Limb (tissue), 2 donors: ENCODE measurements at regions not wholly inside any gene's neighbourhood (a gene's known extent, or its start where the extent isn't known, plus 50 kb on each side); places are given as distances from the start of the nearest gene placed in this dataset.
"Not testable (repeated sequence)": the region's sequence is repeated elsewhere in the genome, so short reads cannot be mapped to it uniquely, and the experiment has no call there.

Experiments
- DNase-seq, 2 donors: peaks; one replicate each; pipeline ENCODE4 v3.0.0-alpha.2; 2016; ENCODE audit errors: extremely low spot score in 2 of 2

DNA sequence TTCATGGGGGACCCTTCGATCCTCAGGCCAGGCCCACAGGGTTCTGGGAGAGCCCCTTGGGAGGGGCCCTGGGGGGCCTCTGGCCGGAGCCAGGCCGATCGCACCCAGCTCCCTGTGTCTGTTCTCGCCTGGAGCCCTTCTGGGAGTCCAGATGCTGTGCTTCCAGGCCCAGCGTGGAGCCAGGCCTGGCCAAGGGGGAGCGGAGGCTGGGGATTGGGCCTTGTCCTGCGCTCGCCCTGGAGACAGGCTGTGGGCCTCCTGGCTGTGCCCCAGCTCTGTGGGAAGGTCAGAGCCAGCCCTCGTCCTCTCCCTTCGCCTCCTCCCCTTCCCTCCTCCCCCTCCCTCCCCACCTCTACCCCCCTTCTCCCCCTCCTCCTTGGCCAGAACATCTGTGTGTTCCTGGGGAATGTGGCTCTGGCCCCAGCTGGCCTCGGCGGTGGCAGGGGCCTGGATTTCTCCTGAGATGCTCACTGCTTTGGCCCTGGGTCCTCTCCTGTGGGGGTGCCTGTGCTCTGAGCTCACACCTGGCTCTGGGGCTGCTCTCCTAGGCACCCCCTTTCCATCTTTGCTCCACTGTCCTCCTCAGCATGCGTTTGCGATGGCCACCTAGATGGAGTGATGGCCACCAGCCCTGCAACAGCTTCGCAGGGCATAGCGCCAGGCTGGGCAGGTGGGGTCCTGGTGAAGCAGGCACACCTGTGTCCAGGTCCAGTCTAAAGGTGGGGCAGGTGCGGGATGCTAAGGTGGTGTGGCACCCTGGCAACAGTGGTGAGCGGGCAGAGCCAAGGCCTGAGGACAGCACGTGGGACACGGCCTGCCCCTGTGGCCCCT is 90.6 kb upstream of the CIBAR2 start:
- peak in 1 of 2 donors; percentile 74 for DNase-seq

- DNase-seq: no peak
These were observed 91.2 kb upstream of the CIBAR2 start for GRCh38 chr16:85203462-85203813.

- DNase-seq: no peak
These were observed 92.2 kb upstream of the CIBAR2 start for GRCh38 chr16:85204242-85205010.

GRCh38 chr16:85205257-85205656 is 93.0 kb upstream of the CIBAR2 start:
- not testable (repeated sequence) for DNase-seq

DNA sequence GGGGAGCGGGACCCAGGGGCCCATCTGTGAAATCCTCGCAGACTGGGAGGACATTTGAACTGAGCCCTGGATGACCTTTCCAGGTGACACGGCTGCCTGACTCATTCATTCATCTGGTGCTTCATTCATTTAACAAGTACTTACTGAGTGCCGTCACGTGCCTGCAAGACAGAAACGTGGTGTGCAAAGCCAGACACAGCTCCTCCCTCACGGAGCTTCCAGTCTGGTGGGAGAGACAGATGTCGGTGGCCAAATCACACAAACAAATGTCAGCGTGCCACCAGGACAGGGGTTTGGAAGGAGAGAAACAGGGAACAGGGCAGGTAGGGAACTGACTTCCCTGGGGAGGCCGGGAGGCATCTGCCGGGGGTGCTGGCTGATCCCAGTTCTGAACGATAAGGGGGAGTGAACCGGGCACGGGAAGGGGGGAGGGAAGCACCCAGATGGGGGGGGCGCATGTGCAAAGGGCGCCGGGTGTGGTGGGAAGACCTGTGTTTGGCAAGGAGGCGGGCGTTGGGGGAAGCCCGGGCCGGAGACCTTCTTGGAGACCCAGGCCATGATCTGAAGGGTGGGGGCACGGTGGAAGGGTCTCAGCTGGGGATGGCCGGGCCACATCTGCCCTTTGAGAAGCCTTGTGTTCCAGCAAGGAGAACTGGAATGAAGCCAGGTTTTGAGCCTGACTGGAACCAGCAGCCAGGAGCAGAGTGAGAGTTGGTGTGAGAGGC is 93.6 kb upstream of the CIBAR2 start:
- no peak for DNase-seq

DNA sequence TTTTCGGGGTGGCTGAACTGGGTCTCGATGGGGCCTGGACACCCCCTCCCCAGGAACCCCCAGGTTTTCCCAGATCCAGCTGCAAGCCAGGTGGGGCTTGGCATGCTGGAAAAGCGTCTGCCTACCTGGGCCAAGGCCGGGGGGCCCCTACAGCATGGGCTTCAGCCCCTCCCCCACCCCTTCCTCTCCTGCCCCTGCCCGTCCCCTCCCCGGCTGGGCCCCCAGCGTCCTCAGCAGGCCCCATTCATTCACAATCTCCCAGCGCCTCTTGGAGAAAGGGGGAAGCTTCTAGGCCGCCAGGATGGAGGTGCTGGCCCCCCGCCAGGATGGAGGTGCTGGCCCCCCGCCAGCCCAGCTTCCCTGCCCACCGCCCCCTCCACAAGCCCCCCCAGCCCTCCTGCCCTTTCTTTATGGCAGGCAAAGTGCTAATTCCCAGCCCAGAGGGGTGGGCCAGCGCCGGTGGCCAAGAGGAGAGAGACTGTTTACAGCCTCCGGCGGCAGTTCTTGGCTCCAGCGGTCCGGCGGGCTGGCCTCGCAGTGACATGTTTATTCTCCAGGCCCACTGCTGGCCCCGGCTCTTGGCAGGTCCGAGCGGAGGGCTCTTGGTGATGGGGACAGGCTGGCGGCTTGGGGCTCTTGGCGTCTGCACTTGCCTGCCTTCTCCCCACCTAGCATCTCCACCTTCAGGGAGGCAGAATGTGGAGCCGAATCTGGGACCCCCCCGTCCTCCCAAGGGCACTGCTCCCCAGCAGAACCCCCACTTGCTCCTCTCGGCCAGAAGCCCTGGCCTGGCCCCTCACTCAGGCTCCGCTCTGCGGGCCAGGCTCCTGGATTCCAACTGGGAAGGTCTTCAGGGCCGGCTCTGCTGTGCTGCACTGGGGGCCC is 94.4 kb upstream of the CIBAR2 start:
- peak; percentile 58 to 86 for DNase-seq

- DNase-seq: no peak
These were observed 95.2 kb upstream of the CIBAR2 start for GRCh38 chr16:85207357-85207921.

- no peak for DNase-seq
These were observed 95.9 kb upstream of the CIBAR2 start for GRCh38 chr16:85208181-85208580.

DNA sequence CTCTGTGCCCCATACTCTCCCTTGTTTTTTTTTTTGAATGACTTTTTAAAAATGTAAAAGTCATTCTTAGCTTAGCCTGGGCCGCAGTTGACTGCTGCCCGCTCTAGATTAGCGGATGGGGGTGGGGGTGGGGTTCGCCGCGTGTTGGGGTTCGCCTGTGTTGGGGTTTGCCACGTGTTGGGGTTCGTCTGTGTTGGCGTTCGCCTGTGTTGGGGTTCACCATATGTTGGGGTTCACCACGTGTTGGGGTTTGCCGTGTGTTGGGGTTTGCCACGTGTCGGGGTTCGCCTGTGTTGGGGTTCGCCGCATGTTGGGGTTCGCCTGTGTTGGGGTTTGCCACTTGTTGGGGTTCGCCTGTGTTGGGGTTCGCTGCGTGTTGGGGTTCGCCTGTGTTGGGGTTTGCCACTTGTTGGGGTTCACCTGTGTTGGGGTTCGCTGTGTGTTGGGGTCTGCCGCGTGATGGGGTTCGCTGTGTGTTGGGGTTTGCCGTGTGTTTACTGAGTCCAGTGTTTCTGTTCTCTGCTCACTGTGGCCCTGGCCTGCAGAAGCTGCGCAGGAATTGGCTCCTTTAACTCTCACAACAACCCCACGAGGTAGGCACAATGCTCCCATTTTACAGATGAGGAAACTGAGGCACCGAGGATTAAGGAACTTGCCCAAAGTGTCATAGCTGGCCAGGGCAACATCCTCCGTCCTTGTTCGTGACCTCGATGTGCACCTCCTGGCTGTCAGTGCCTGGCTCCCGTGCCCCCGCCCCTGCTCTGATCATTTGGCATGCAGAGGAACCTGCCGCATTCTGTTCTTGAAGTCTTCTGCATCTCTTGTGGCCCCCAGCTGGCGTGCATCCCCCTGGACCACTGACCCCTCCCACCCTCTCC is 96.6 kb upstream of the CIBAR2 start:
- DNase-seq: no peak

- DNase-seq: no peak
These were observed 97.4 kb upstream of the CIBAR2 start for GRCh38 chr16:85209526-85210121.

DNA sequence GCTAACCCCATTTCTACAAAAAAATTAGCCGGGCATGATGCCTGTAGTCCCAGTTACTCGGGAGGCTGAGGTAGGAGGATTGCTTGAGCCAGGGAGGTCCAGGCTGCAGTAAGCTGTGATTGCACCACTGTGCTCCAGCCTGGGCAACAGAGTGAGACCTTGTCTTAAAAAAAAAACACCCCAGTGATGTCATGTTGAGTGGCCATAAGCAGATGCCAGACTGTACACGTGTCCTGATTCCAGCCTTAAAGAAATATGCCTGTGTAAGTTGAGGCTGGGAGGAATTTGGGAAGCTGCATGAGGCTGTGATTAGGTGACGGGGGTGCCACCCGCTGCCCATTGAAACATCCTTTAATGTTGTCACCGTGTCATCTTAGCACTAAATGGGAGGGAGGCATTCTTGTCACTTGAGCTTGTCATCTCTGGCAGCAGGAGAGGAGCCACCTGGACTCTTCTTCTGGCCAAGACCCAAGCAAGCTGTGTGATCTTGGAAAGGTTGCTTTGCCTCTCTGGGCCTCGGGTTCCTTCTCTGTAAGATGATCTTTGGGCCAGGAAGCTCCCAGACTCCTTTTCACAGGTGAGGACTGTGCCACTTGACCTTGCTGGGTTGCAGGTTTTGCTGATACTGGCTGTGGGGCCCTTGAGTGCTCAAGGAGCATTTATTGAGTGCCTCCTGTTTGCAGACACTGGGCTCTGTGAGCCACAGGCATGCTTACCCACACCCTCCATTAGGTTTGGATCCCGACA is 98.3 kb upstream of the CIBAR2 start:
- DNase-seq: no peak

- no peak for DNase-seq
These were observed 99.1 kb upstream of the CIBAR2 start for GRCh38 chr16:85211271-85211801.

DNA sequence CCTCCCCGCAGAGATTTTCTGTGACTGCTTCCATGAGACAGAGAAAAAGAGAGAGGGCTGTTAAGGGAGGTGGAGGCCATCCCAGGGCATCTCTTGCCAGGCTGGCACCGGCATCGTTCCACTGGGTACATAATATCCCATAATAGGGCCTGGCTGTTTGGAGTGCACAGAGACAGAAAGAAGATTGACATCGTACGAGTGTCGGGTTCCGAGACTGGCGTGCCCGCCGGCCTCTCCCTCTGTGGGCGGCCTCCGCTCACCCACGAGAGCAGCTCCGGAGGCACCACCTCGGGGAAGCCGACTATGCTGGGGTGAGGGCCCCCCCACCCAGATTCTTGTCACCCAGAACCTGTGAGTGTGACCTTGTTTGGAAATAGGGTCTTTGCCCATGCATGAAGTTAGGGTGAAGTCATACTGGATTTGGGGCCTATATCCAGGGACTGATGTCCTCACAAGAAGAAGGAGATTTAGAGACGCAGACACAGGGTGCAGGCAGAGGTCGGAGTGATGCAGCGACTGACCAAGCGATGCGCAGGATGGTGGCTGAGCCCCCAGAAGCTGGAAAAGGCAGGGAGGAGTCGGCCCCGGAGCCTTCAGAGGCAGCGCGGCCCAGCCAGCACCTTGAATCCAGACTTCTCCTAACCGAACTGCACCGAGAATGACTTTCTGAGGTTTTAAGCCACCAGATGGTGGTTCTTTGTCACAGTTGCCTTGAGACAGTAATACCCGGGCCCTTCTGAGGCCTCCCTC is 101.8 kb upstream of the CIBAR2 start:
- DNase-seq: no peak

- DNase-seq: no peak
These were observed 103.3 kb upstream of the CIBAR2 start for GRCh38 chr16:85215478-85216118.

- DNase-seq: no peak
These were observed 104.5 kb upstream of the CIBAR2 start for GRCh38 chr16:85216522-85217375.

DNA sequence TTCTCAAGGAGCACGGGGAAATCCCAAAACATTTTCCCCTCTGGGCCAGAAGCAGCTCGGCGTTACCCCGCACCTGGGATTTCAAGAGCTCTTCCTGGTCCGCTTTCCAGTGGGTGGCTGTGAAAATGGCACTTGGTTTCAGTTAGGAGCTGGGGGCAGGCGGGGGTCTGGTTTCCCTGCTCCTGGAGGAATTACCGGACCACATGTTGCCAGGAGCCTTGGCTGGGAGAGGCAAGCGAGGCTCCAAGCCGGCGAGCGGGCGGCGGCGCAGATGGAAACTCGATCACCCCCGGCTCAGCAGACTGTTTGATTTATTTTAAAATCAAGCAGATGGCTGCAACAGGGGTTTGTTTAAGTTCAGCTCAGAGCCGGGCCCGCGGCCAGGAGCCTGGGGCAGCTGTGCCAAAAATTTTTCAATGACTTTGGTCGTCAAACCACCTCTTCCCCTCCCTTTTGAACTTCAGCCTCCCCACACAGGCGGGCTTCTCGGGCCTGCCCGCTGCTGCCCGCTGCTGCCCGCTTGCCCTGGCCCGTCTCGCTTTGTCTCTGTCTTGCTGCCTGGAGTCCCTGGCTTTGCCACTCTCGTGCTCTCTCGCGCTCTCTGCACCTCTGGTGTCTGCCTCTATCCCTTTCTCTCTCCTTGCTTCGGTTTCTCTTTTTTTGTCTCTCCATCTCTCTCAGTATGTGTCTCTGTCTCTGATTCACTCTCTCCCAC is 108.0 kb upstream of the CIBAR2 start:
- DNase-seq: peak; percentile 93
